ENCODE measurements at regions not wholly inside any gene's neighbourhood (a gene's known extent, or its start where the extent isn't known, plus 50 kb on each side); places are given as distances from the start of the nearest gene placed in this dataset.

GRCh38 chr17:51463353-51463752 lies 203.0 kb downstream of the UTP18 start:
- no peak overlapping the region for H2AFZ ChIP-seq (ENCODE audit: control insufficient read depth, low read length)
- FAIRE-seq (no peak), DNase-seq (ENCODE audit: low read depth, low spot score) (no peak)
- no peak overlapping the region for H3K27ac ChIP-seq (ENCODE audit: control insufficient read depth, insufficient read depth, low read length)
- no peak overlapping the region for H3K4me2 ChIP-seq (ENCODE audit: control insufficient read depth, extremely low read depth, insufficient read depth, low read depth, low read length)
- no peaks in the 10 kb centered on the region for H3K27me3 ChIP-seq (ENCODE audit: control insufficient read depth, extremely low read depth, insufficient read depth, low read length)
- no peak overlapping the region for H3K9ac ChIP-seq (ENCODE audit: control insufficient read depth, extremely low read depth, insufficient read depth, low read length)
- H3K79me2 ChIP-seq (ENCODE audit: control insufficient read depth, insufficient read depth, low read length), result no peaks in the 10 kb centered on the region
- H4K20me1 ChIP-seq (ENCODE audit: control insufficient read depth, extremely low read depth, insufficient read depth, low read length), result no peaks in the 10 kb centered on the region
- H3K9me1 ChIP-seq (ENCODE audit: control insufficient read depth, extremely low read depth, insufficient read depth, low read length), result no peaks in the 10 kb centered on the region
- dilution Hi-C loops (cut with MboI; ENCODE audit: extremely low pct_ligation_motif_present, low sequenced_read_pairs), result no loop called here
- no peaks in the 10 kb centered on the region for H3K36me3 ChIP-seq (ENCODE audit: control insufficient read depth in 2 of 2, extremely low read depth in 1 of 2, insufficient read depth in 2 of 2, low read length in 2 of 2)
- no peak overlapping the region for H3K4me3 ChIP-seq (ENCODE audit: control insufficient read depth in 2 of 3, extremely low read depth in 1 of 3, insufficient read depth in 2 of 3, low read depth in 1 of 3, low read length in 3 of 3)
- no peaks in the 10 kb centered on the region for H3K9me3 ChIP-seq (ENCODE audit: control insufficient read depth, low read depth, low read length)
- H3K4me1 ChIP-seq (ENCODE audit: control insufficient read depth, extremely low read depth, insufficient read depth, low read length), result no peaks in the 10 kb centered on the region
- no peak for TF ChIP-seq EZH2 (IDR thresholded peaks at IDR 0.05; ENCODE audit: low read length)
- TF ChIP-seq CTCF (optimal IDR thresholded peaks at IDR 0.05 in 1 of 3, IDR thresholded peaks at IDR 0.05 in 1 of 3, conservative IDR thresholded peaks at IDR 0.05 in 1 of 3; ENCODE audit: extremely low read depth in 1 of 3, insufficient read depth in 2 of 3, low read length in 3 of 3), result no peak

- no peaks in the 10 kb centered on the region for H3K79me2 ChIP-seq (ENCODE audit: control insufficient read depth, insufficient read depth, low read length)
- TF ChIP-seq EZH2 (IDR thresholded peaks at IDR 0.05; ENCODE audit: low read length) (no peak), CTCF (optimal IDR thresholded peaks at IDR 0.05 in 1 of 3, IDR thresholded peaks at IDR 0.05 in 1 of 3, conservative IDR thresholded peaks at IDR 0.05 in 1 of 3; ENCODE audit: extremely low read depth in 1 of 3, insufficient read depth in 2 of 3, low read length in 3 of 3) (no peak)
- H3K9me1 ChIP-seq (ENCODE audit: control insufficient read depth, extremely low read depth, insufficient read depth, low read length), result no peaks in the 10 kb centered on the region
- H3K27me3 ChIP-seq (ENCODE audit: control insufficient read depth, extremely low read depth, insufficient read depth, low read length), result no peaks in the 10 kb centered on the region
- DNase-seq (ENCODE audit: low read depth, low spot score) (no peak), FAIRE-seq (no peak)
- H4K20me1 ChIP-seq (ENCODE audit: control insufficient read depth, extremely low read depth, insufficient read depth, low read length), result no peaks in the 10 kb centered on the region
- H3K4me3 ChIP-seq (ENCODE audit: control insufficient read depth in 2 of 3, extremely low read depth in 1 of 3, insufficient read depth in 2 of 3, low read depth in 1 of 3, low read length in 3 of 3), result no peak overlapping the region
- dilution Hi-C loops (cut with MboI; ENCODE audit: extremely low pct_ligation_motif_present, low sequenced_read_pairs), result no loop called here
- H2AFZ ChIP-seq (ENCODE audit: control insufficient read depth, low read length), result no peak overlapping the region
- no peak overlapping the region for H3K4me2 ChIP-seq (ENCODE audit: control insufficient read depth, extremely low read depth, insufficient read depth, low read depth, low read length)
- no peak overlapping the region for H3K27ac ChIP-seq (ENCODE audit: control insufficient read depth, insufficient read depth, low read length)
- H3K9ac ChIP-seq (ENCODE audit: control insufficient read depth, extremely low read depth, insufficient read depth, low read length), result no peak overlapping the region
- H3K9me3 ChIP-seq (ENCODE audit: control insufficient read depth, low read depth, low read length), result no peaks in the 10 kb centered on the region
- no peaks in the 10 kb centered on the region for H3K36me3 ChIP-seq (ENCODE audit: control insufficient read depth in 2 of 2, extremely low read depth in 1 of 2, insufficient read depth in 2 of 2, low read length in 2 of 2)
- no peaks in the 10 kb centered on the region for H3K4me1 ChIP-seq (ENCODE audit: control insufficient read depth, extremely low read depth, insufficient read depth, low read length)
Observed at GRCh38 chr17:51467336-51467735, 207.0 kb downstream of the UTP18 start.
